Trophoblast cell (in vitro differentiated cells and primary cell): ENCODE measurements at regions not wholly inside any gene's neighbourhood (a gene's known extent, or its start where the extent isn't known, plus 50 kb on each side); places are given as distances from the start of the nearest gene placed in this dataset.

Source experiments
- DNase-seq, 2 donors: peaks; one replicate each; pipeline ENCODE4 v3.0.0-alpha.2; 2016
- H2AFZ ChIP-seq: 2 replicates; pipeline ENCODE4 v1.6.1; 2013; ENCODE audit warnings: low read length, moderate library complexity, mild to moderate bottlenecking; ENCODE audit not compliant: insufficient read depth, poor library complexity
- H2AK5ac ChIP-seq: 2 replicates; pipeline ENCODE4 v1.6.1; 2013; ENCODE audit warnings: mild to moderate bottlenecking, low read length
- H2BK120ac ChIP-seq: 2 replicates; pipeline ENCODE4 v1.6.1; 2013; ENCODE audit warnings: low read length, mild to moderate bottlenecking, moderate library complexity; ENCODE audit not compliant: insufficient read depth, poor library complexity
- H2BK12ac ChIP-seq: 2 replicates; pipeline ENCODE4 v1.6.1; 2013; ENCODE audit warnings: mild to moderate bottlenecking, low read length, moderate library complexity
- H2BK5ac ChIP-seq: 2 replicates; pipeline ENCODE4 v1.6.1; 2013; ENCODE audit warnings: low read length, low read depth, moderate library complexity, mild to moderate bottlenecking; ENCODE audit not compliant: poor library complexity
- H3K14ac ChIP-seq: 2 replicates; pipeline ENCODE4 v1.6.1; 2013; ENCODE audit warnings: mild to moderate bottlenecking, low read length
- H3K18ac ChIP-seq: 2 replicates; pipeline ENCODE4 v1.6.1; 2013; ENCODE audit warnings: mild to moderate bottlenecking, low read length
- H3K23ac ChIP-seq: 2 replicates; pipeline ENCODE4 v1.6.1; 2013; ENCODE audit warnings: low read length
- H3K27ac ChIP-seq: 2 replicates; pipeline ENCODE4 v1.5.1; 2013; ENCODE audit warnings: low read depth, mild to moderate bottlenecking, inconsistent platforms, low read length, moderate library complexity
- H3K27me3 ChIP-seq: 2 replicates; pipeline ENCODE4 v1.6.1; 2013; ENCODE audit warnings: inconsistent platforms, mild to moderate bottlenecking, low read length, moderate library complexity; ENCODE audit not compliant: insufficient read depth
- H3K36me3 ChIP-seq, 2 experiments: 1 replicate in 1 of 2; 2 replicates in 1 of 2; pipeline ENCODE4 v1.6.1; 2013; ENCODE audit warnings: low read length in 2 of 2, mild to moderate bottlenecking in 2 of 2, moderate library complexity in 1 of 2; ENCODE audit not compliant: insufficient read depth in 2 of 2, control insufficient read depth in 1 of 2
- H3K4ac ChIP-seq: 2 replicates; pipeline ENCODE4 v1.6.1; 2013; ENCODE audit warnings: low read depth, mild to moderate bottlenecking, low read length, moderate library complexity
- H3K4me1 ChIP-seq, 2 experiments: 1 replicate in 1 of 2; 2 replicates in 1 of 2; pipeline ENCODE4 v1.6.1; 2013; ENCODE audit warnings: low read length in 2 of 2, mild to moderate bottlenecking in 2 of 2, moderate library complexity in 1 of 2; ENCODE audit not compliant: insufficient read depth in 2 of 2, control insufficient read depth in 1 of 2
- H3K4me2 ChIP-seq: 2 replicates; pipeline ENCODE4 v1.6.1; 2013; ENCODE audit warnings: inconsistent platforms, mild to moderate bottlenecking, low read length, moderate library complexity
- H3K4me3 ChIP-seq: 2 replicates; pipeline ENCODE4 v1.5.1; 2013; ENCODE audit warnings: mild to moderate bottlenecking, low read depth, low read length, inconsistent platforms
- H3K79me1 ChIP-seq: one replicate; pipeline ENCODE4 v1.6.1; 2013; ENCODE audit warnings: low read length
- H3K79me2 ChIP-seq: 2 replicates; pipeline ENCODE4 v1.6.1; 2013; ENCODE audit warnings: low read length, mild to moderate bottlenecking; ENCODE audit not compliant: control insufficient read depth, insufficient read depth, poor library complexity
- H3K9ac ChIP-seq: 2 replicates; pipeline ENCODE4 v1.6.1; 2013; ENCODE audit warnings: mild to moderate bottlenecking, low read length
- H3K9me3 ChIP-seq: 2 replicates; pipeline ENCODE4 v1.6.1; 2013; ENCODE audit warnings: low read depth, mild to moderate bottlenecking, control low read depth, inconsistent platforms, low read length; ENCODE audit not compliant: insufficient read depth
- H4K12ac ChIP-seq: 2 replicates; pipeline ENCODE4 v1.6.1; 2013; ENCODE audit warnings: low read depth, mild to moderate bottlenecking, low read length, moderate library complexity
- H4K8ac ChIP-seq: 2 replicates; pipeline ENCODE4 v1.6.1; 2013; ENCODE audit warnings: low read depth, mild to moderate bottlenecking, low read length, moderate library complexity
- H4K91ac ChIP-seq: one replicate; pipeline ENCODE4 v1.6.1; 2013; ENCODE audit warnings: low read depth, mild to moderate bottlenecking, low read length, moderate library complexity
- WGBS: extraction: QIAGEN DNeasy Blood & Tissue Kit; methylation state at CpG from one replicate; pipeline ENCODE4 v1.1.7; 2013; ENCODE audit warnings: missing lambda C conversion rate; ENCODE audit not compliant: insufficient read length, insufficient coverage; ENCODE audit errors: extremely low coverage; 5-methylcytosine and 5-hydroxymethylcytosine counted together

- Histone ChIP-seq H4K91ac (no peak overlapping the region), H2BK12ac (no peak overlapping the region), H3K4me1 (no peaks in the 10 kb centered on the region), H3K23ac (no peak overlapping the region), H3K79me1 (no peaks in the 10 kb centered on the region), H3K18ac (no peak overlapping the region), H3K4me3 (no peak overlapping the region), H2AK5ac (no peak overlapping the region), H3K4ac (no peak overlapping the region), H3K27ac (no peak overlapping the region), H3K79me2 (no peaks in the 10 kb centered on the region), H3K9ac (no peak overlapping the region), H3K9me3 (no peaks in the 10 kb centered on the region), H3K14ac (no peak overlapping the region), H2AFZ (no peak overlapping the region), H4K8ac (no peak overlapping the region), H2BK5ac (no peak overlapping the region), H3K36me3 (no peaks in the 10 kb centered on the region), H2BK120ac (no peak overlapping the region), H3K4me2 (no peak overlapping the region), H3K27me3 (no peaks in the 10 kb centered on the region), H4K12ac (no peak overlapping the region)
- no CpG with 5 or more reads among the region's 5 CpGs for WGBS
- DNase-seq, result no peak
These were observed 266.3 kb downstream of the MTX2 start for GRCh38 chr2:176535467-176536113.

- H3K36me3 ChIP-seq, result no peaks in the 10 kb centered on the region
- H4K12ac ChIP-seq, result no peak overlapping the region
- H3K79me1 ChIP-seq, result no peaks in the 10 kb centered on the region
- H4K91ac ChIP-seq, result no peak overlapping the region
- no peaks in the 10 kb centered on the region for H3K9me3 ChIP-seq
- H3K18ac ChIP-seq, result no peak overlapping the region
- H3K4me3 ChIP-seq, result no peak overlapping the region
- DNase-seq, result no peak
- H3K23ac ChIP-seq, result no peak overlapping the region
- no peaks in the 10 kb centered on the region for H3K4me1 ChIP-seq
- no CpG with 5 or more reads among the region's 3 CpGs for WGBS
- no peak overlapping the region for H3K4me2 ChIP-seq
- no peak overlapping the region for H3K27ac ChIP-seq
- no peak overlapping the region for H2BK120ac ChIP-seq
- H2BK5ac ChIP-seq, result no peak overlapping the region
- H3K27me3 ChIP-seq, result no peaks in the 10 kb centered on the region
- no peak overlapping the region for H3K4ac ChIP-seq
- H2AFZ ChIP-seq, result no peak overlapping the region
- H3K14ac ChIP-seq, result no peak overlapping the region
- H3K79me2 ChIP-seq, result no peaks in the 10 kb centered on the region
- no peak overlapping the region for H2AK5ac ChIP-seq
- H2BK12ac ChIP-seq, result no peak overlapping the region
- H4K8ac ChIP-seq, result no peak overlapping the region
- no peak overlapping the region for H3K9ac ChIP-seq
These were observed 267.3 kb downstream of the MTX2 start for GRCh38 chr2:176536439-176537133.

- Histone ChIP-seq H3K9ac (no peak overlapping the region), H3K14ac (no peak overlapping the region), H2BK5ac (no peak overlapping the region), H3K36me3 (no peaks in the 10 kb centered on the region), H3K18ac (no peak overlapping the region), H3K4me3 (no peak overlapping the region), H3K79me1 (no peaks in the 10 kb centered on the region), H3K79me2 (no peaks in the 10 kb centered on the region), H2AK5ac (no peak overlapping the region), H3K4me2 (no peak overlapping the region), H3K23ac (no peak overlapping the region), H4K12ac (no peak overlapping the region), H3K27ac (no peak overlapping the region), H3K9me3 (no peaks in the 10 kb centered on the region), H2BK12ac (no peak overlapping the region), H4K8ac (no peak overlapping the region), H3K4me1 (no peaks in the 10 kb centered on the region), H4K91ac (no peak overlapping the region), H3K4ac (no peak overlapping the region), H3K27me3 (no peaks in the 10 kb centered on the region), H2BK120ac (no peak overlapping the region), H2AFZ (no peak overlapping the region)
- no peak for DNase-seq
- no CpG with 5 or more reads among the region's 3 CpGs for WGBS
These were observed 268.7 kb downstream of the MTX2 start for GRCh38 chr2:176537932-176538331.

- Histone ChIP-seq H3K27me3 (no peaks in the 10 kb centered on the region), H3K18ac (no peak overlapping the region), H3K23ac (no peak overlapping the region), H2BK5ac (no peak overlapping the region), H2BK120ac (no peak overlapping the region), H3K79me2 (no peaks in the 10 kb centered on the region), H3K36me3 (no peaks in the 10 kb centered on the region), H4K8ac (no peak overlapping the region), H2AFZ (no peak overlapping the region), H2BK12ac (no peak overlapping the region), H3K4ac (no peak overlapping the region), H4K12ac (no peak overlapping the region), H3K4me3 (no peak overlapping the region), H3K4me1 (peaks cover under 1 to 2% of the 10 kb centered on the region in 2 experiments), H3K14ac (no peak overlapping the region), H3K27ac (no peak overlapping the region), H2AK5ac (no peak overlapping the region), H3K9ac (no peak overlapping the region), H4K91ac (no peak overlapping the region), H3K4me2 (no peak overlapping the region), H3K9me3 (no peaks in the 10 kb centered on the region), H3K79me1 (no peaks in the 10 kb centered on the region)
- no peak for DNase-seq
- no CpG with 5 or more reads among the region's 1 CpG for WGBS
These were observed 271.8 kb downstream of the MTX2 start for GRCh38 chr2:176540995-176541394.
